PC-9 (cell line): ENCODE measurements at regions not wholly inside any gene's neighbourhood (a gene's known extent, or its start where the extent isn't known, plus 50 kb on each side); places are given as distances from the start of the nearest gene placed in this dataset.

Experiments used
- EZH2 ChIP-seq: fragments of 200-600 bp; sonication (generic); IDR thresholded peaks from 2 replicates; pipeline ENCODE4 v1.8.0; 2017; ENCODE audit warnings: antibody characterized with exemption, low read depth
- TF ChIP-seq, protein P1 (sequence below): fragments of 200-600 bp; sonication (generic); conservative IDR thresholded peaks from 2 replicates; pipeline ENCODE4 v1.6.1; 2017; ENCODE audit warnings: mixed run types, antibody characterized with exemption, mild to moderate bottlenecking, moderate library complexity

DNA sequence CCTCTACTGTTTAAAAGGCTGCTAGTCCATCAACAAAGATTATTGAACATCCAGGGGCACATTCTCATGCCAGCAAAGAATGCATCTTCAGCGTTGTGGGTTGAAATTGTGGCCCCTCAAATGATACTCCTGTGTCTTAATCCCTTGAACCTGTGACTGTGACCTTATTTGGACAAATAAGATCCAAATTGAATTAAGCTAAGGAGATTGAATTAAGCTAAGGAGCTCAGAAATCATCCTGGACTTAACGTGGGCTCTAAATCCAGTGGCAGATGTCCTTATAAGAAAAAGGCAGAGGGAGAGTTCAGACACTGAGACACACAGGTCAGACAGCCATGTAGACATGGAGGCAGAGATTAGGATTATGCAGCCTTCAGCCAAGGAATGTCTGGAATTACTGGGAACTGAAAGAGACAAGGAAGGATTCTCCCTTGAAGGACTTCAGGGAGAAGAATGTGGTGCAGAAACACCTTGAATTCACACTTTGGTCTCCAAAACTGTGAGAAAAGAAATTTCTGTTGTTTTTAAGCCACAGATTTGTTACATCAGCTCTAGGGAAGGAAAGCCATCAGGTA lies 57.3 kb upstream of the SLC24A5 start:
- TF ChIP-seq, protein P1, sequence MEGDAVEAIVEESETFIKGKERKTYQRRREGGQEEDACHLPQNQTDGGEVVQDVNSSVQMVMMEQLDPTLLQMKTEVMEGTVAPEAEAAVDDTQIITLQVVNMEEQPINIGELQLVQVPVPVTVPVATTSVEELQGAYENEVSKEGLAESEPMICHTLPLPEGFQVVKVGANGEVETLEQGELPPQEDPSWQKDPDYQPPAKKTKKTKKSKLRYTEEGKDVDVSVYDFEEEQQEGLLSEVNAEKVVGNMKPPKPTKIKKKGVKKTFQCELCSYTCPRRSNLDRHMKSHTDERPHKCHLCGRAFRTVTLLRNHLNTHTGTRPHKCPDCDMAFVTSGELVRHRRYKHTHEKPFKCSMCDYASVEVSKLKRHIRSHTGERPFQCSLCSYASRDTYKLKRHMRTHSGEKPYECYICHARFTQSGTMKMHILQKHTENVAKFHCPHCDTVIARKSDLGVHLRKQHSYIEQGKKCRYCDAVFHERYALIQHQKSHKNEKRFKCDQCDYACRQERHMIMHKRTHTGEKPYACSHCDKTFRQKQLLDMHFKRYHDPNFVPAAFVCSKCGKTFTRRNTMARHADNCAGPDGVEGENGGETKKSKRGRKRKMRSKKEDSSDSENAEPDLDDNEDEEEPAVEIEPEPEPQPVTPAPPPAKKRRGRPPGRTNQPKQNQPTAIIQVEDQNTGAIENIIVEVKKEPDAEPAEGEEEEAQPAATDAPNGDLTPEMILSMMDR, result no peak
- no peak for TF ChIP-seq EZH2
